Activated naive CD4-positive, alpha-beta T cell treated with anti-CD3 and anti-CD28 coated beads for 36 hours (primary cell): ENCODE measurements at regions not wholly inside any gene's neighbourhood (a gene's known extent, or its start where the extent isn't known, plus 50 kb on each side); places are given as distances from the start of the nearest gene placed in this dataset.
"Not testable (repeated sequence)": the region's sequence is repeated elsewhere in the genome, so short reads cannot be mapped to it uniquely, and the experiment has no call there.

Source experiments
- CTCF ChIA-PET: fragments of 350-600 bp; sonication (Branson Sonifier 250); formaldehyde crosslinking; loops from one replicate; lab custom pipeline; 2021; ENCODE audit warnings: antibody characterized with exemption; lab: Charles Lee
- DNase-seq: peaks from one replicate; pipeline ENCODE4 v3.0.0-alpha.2; 2020
- H3K27ac Mint-ChIP-seq: one replicate; pipeline ENCODE4 v1.8.0; 2021; ENCODE audit warnings: mild to moderate bottlenecking, mixed read lengths
- H3K27me3 Mint-ChIP-seq: one replicate; pipeline ENCODE4 v1.8.0; 2021; ENCODE audit warnings: low read depth, mixed read lengths
- H3K36me3 Mint-ChIP-seq: one replicate; pipeline ENCODE4 v1.8.0; 2021; ENCODE audit warnings: low read depth, mixed read lengths
- H3K4me1 Mint-ChIP-seq: one replicate; pipeline ENCODE4 v1.8.0; 2021; ENCODE audit warnings: low read depth, mixed read lengths
- H3K4me3 Mint-ChIP-seq: one replicate; pipeline ENCODE4 v1.8.0; 2021; ENCODE audit warnings: mild to moderate bottlenecking, moderate library complexity, mixed read lengths
- H3K9me3 Mint-ChIP-seq: one replicate; pipeline ENCODE4 v1.8.0; 2021; ENCODE audit warnings: mixed read lengths
- intact Hi-C: fragments of 100-400 bp; cut with micrococcal nuclease; formaldehyde crosslinking; loops from one replicate; pipeline ENCODE4 v1.15.1; 2023

GRCh38 chr6:37078814-37079213, 73.4 kb downstream of the FGD2 start:
- Mint-ChIP-seq H3K4me1 (no peaks in the 10 kb centered on the region), H3K4me3 (no peak overlapping the region), H3K27ac (no peak overlapping the region), H3K9me3 (no peaks in the 10 kb centered on the region), H3K27me3 (no peaks in the 10 kb centered on the region), H3K36me3 (no peaks in the 10 kb centered on the region)
- DNase-seq = no peak
- CTCF ChIA-PET = no interaction called here
- intact Hi-C loops = no loop called here

- H3K36me3 Mint-ChIP-seq = no peaks in the 10 kb centered on the region
- no peaks in the 10 kb centered on the region for H3K27me3 Mint-ChIP-seq
- intact Hi-C loops = no loop called here
- H3K4me3 Mint-ChIP-seq = no peak overlapping the region
- DNase-seq = no peak
- H3K9me3 Mint-ChIP-seq = no peaks in the 10 kb centered on the region
- no peaks in the 10 kb centered on the region for H3K4me1 Mint-ChIP-seq
- H3K27ac Mint-ChIP-seq = no peak overlapping the region
- CTCF ChIA-PET = interaction anchor here (0.8 kb wide), 1 partner anchor 52 kb away, joined by 3 read pairs; no protein-coding TSS in a partner anchor
Measured at GRCh38 chr6:37081042-37081607, 75.7 kb downstream of the FGD2 start.

DNA sequence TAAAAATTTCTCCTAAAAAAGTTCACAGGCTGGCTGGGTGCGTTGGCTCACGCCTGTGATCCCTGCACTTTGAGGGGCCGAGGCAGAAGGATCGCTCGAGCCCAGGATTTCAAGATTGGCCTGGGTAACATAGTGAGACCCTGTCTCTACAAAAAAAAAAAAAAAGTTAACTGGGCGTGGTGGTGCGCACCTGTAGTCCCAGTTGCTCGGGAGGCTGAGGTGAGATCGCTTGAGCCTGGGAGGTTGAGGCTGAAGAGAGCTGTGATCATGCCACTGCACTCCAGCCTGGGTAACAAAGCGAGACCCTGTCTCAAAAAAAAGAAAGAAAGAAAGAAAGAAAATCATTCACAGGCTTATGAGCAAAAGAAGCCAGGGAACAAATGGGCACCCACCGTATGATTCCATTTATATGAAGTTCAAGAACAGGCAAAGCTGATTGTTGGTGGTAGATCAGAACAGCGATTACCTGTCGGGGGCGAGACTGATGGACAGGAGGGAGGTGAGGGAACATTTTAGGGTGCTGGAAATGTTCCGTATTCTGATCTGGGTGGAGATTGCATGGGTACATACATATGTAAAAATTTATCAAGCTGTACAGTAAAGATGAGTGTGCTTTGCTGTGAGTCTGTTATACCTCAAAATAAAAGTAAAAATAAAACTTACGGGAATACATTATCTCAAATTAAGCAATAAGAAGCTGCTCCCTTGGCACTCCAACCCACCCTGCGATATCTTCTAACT, 77.1 kb downstream of the FGD2 start:
- intact Hi-C loops = no loop called here
- no peaks in the 10 kb centered on the region for H3K4me1 Mint-ChIP-seq
- no peak for DNase-seq
- CTCF ChIA-PET = interaction anchor here (0.9 to 1.6 kb wide), 2 partner anchors 32 to 64 kb away, joined by 3 to 5 read pairs; no protein-coding TSS in a partner anchor
- H3K27me3 Mint-ChIP-seq = no peaks in the 10 kb centered on the region
- no peak overlapping the region for H3K27ac Mint-ChIP-seq
- H3K36me3 Mint-ChIP-seq = no peaks in the 10 kb centered on the region
- H3K4me3 Mint-ChIP-seq = no peak overlapping the region
- no peaks in the 10 kb centered on the region for H3K9me3 Mint-ChIP-seq

DNA sequence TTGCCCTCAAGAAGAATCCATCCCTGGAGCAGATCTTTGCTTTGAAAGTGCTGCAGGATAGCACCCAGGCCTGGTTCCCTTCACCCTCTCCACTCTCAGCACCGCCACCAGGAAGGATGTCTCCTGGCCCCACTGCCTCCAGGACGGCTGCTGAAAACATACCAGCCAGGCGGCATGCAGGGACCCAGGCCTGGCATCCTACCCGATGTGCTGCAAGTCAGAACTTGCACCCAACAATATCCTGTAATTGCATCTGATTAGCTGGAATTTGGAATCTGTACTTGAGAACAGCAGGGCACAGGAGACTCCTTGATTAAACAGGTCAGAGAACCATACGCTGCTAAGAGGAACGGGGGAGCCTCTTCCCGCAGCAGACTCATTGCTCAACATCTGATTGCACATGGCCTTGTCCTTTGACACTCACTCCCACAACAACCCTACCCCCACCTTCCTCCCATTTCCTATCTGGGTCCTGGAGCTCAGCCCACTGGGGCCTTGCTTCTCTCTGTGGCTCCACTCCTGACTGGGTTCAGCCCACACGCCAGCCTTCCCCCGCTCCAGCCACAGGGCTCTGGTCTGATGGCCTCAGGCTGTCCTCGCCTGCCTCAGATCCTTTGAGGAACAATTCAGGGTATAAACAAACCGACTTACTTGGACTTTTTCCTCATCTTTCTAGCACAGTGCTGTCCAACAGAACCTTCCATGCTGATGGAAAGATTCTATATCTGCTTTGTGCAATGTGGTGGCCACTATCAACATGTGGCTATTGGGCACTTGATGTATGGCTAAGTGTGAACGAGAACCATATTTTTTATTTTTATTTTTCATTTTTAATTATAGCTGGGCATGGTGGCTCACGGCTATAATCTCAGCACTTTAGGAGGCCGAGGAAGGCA, 78.0 kb downstream of the FGD2 start:
- Mint-ChIP-seq H3K36me3 (no peaks in the 10 kb centered on the region), H3K27me3 (no peaks in the 10 kb centered on the region), H3K27ac (no peak overlapping the region), H3K9me3 (no peaks in the 10 kb centered on the region), H3K4me3 (no peak overlapping the region), H3K4me1 (no peaks in the 10 kb centered on the region)
- intact Hi-C loops = no loop called here
- CTCF ChIA-PET = interaction anchor here (0.6 to 1.6 kb wide), 4 partner anchors 33 to 65 kb away, joined by 3 to 5 read pairs (median 3); no protein-coding TSS in a partner anchor
- DNase-seq = no peak

- intact Hi-C loops, H3K9me3 Mint-ChIP-seq, H3K4me3 Mint-ChIP-seq, H3K36me3 Mint-ChIP-seq, DNase-seq, H3K4me1 Mint-ChIP-seq, H3K27me3 Mint-ChIP-seq, H3K27ac Mint-ChIP-seq: not testable (repeated sequence)
- CTCF ChIA-PET = interaction anchor here (0.6 kb wide), 1 partner anchor 66 kb away, joined by 5 read pairs; no protein-coding TSS in a partner anchor
Measured at GRCh38 chr6:37084665-37085064, 79.2 kb downstream of the FGD2 start.

DNA sequence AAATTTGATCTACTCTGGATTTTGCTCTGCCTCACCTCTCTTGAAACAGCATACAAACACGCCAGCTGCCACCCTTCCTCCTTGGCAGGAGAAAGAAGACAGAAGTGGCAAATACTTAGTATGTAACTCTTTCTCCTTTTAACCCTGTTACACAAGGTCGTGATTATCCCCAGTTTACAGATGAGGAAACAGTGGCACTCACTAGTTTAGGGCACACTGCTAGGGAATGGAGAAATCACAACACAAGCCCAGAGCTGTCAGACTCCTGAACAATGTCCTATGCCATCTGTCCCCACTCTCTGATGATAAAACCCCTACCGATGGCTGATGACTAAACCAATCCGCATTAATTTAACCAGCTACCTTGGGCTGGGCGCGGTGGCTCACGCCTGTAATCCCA, 79.7 kb downstream of the FGD2 start:
- no peak overlapping the region for H3K27ac Mint-ChIP-seq
- CTCF ChIA-PET = interaction anchor here (0.6 to 1.4 kb wide), 3 partner anchors 17 to 67 kb away, joined by 4 to 5 read pairs (median 4); no protein-coding TSS in a partner anchor
- H3K27me3 Mint-ChIP-seq = no peaks in the 10 kb centered on the region
- intact Hi-C loops = no loop called here
- no peaks in the 10 kb centered on the region for H3K4me1 Mint-ChIP-seq
- no peaks in the 10 kb centered on the region for H3K9me3 Mint-ChIP-seq
- no peak overlapping the region for H3K4me3 Mint-ChIP-seq
- H3K36me3 Mint-ChIP-seq = no peaks in the 10 kb centered on the region
- DNase-seq = no peak

- Mint-ChIP-seq H3K27me3 (no peaks in the 10 kb centered on the region), H3K4me1 (peaks cover 7% of the 10 kb centered on the region), H3K36me3 (no peaks in the 10 kb centered on the region), H3K9me3 (no peaks in the 10 kb centered on the region), H3K27ac (no peak overlapping the region), H3K4me3 (no peak overlapping the region)
- no peak for DNase-seq
- intact Hi-C loops = no loop called here
- CTCF ChIA-PET = interaction anchor here (1.2 kb wide), 1 partner anchor 84 kb away, joined by 3 read pairs; no protein-coding TSS in a partner anchor
Measured at GRCh38 chr6:37088897-37089296, 81.1 kb upstream of the PIM1 start.

- Mint-ChIP-seq H3K27ac (no peak overlapping the region), H3K4me3 (no peak overlapping the region), H3K36me3 (no peaks in the 10 kb centered on the region), H3K4me1 (peaks cover 8% of the 10 kb centered on the region), H3K9me3 (no peaks in the 10 kb centered on the region), H3K27me3 (no peaks in the 10 kb centered on the region)
- intact Hi-C loops = no loop called here
- no peak for DNase-seq
- CTCF ChIA-PET = no interaction called here
Measured at GRCh38 chr6:37089783-37090182, 80.2 kb upstream of the PIM1 start.

DNA sequence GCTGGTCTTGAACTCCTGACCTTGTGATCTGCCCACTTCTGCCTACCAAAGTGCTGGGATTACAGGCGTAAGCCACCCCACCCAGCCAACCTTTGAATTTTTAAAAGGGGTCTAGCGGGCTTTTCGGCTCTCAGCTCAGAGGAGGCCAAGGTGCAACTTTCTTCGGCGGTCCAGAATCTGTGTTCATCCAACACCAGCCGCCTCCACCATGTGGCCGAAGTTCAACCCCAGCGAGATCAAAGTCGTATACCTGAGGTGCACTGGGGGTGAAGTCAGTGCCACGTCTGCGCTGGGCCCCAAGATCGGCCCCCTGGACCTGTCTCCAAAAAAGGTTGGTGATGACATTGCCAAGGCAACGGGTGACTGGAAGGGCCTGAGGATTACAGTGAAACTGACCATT, 78.8 kb upstream of the PIM1 start:
- H3K4me1 Mint-ChIP-seq, H3K36me3 Mint-ChIP-seq, DNase-seq, H3K9me3 Mint-ChIP-seq, H3K4me3 Mint-ChIP-seq, intact Hi-C loops, CTCF ChIA-PET, H3K27ac Mint-ChIP-seq, H3K27me3 Mint-ChIP-seq: not testable (repeated sequence)

DNA sequence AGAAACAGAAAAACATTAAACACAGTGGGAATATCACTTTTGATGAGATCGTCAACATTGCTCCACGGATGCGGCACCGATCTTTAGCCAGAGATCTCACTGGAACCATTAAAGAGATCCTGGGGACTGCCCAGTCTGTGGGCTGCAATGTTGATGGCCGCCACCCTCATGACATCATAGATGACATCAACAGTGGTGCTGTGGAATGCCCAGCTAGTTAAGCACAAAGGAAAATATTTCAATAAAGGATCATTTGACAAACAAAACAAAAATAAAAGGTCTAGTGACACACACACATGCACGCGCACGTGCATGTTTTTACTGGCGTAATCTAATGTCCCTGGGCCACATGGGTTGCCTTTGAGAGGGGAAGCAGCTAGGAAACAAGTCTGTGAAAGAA, 78.4 kb upstream of the PIM1 start:
- H3K27me3 Mint-ChIP-seq, H3K27ac Mint-ChIP-seq, H3K4me1 Mint-ChIP-seq, CTCF ChIA-PET, H3K9me3 Mint-ChIP-seq, H3K4me3 Mint-ChIP-seq, intact Hi-C loops, H3K36me3 Mint-ChIP-seq, DNase-seq: not testable (repeated sequence)

GRCh38 chr6:37092923-37093727, 76.8 kb upstream of the PIM1 start:
- no peaks in the 10 kb centered on the region for H3K36me3 Mint-ChIP-seq
- intact Hi-C loops = no loop called here
- no peak overlapping the region for H3K4me3 Mint-ChIP-seq
- no peak for DNase-seq
- H3K27ac Mint-ChIP-seq = no peak overlapping the region
- peaks cover 8% of the 10 kb centered on the region for H3K4me1 Mint-ChIP-seq
- no peaks in the 10 kb centered on the region for H3K9me3 Mint-ChIP-seq
- CTCF ChIA-PET = interaction anchor here (0.7 kb wide), 1 partner anchor 8 kb away, joined by 3 read pairs; no protein-coding TSS in a partner anchor
- H3K27me3 Mint-ChIP-seq = no peaks in the 10 kb centered on the region

- intact Hi-C loops = no loop called here
- Mint-ChIP-seq H3K9me3 (no peaks in the 10 kb centered on the region), H3K27me3 (no peaks in the 10 kb centered on the region), H3K4me3 (no peak overlapping the region), H3K36me3 (no peaks in the 10 kb centered on the region), H3K27ac (no peak overlapping the region), H3K4me1 (peaks cover 8% of the 10 kb centered on the region)
- DNase-seq = no peak
- CTCF ChIA-PET = no interaction called here
Measured at GRCh38 chr6:37093728-37094069, 76.3 kb upstream of the PIM1 start.
